GM21526 (cell line): ENCODE measurements at regions not wholly inside any gene's neighbourhood (a gene's known extent, or its start where the extent isn't known, plus 50 kb on each side); places are given as distances from the start of the nearest gene placed in this dataset.

ENCODE experiments used
- ATAC-seq: cut with Tn5 transposase; IDR thresholded peaks from one replicate; pipeline ENCODE4 v1.9.1; 2021; ENCODE audit warnings: moderate library complexity; ENCODE audit not compliant: unreplicated experiment, low FRiP score

GRCh38 chr16:64206862-64207261, 915.0 kb downstream of the CDH11 start:
- no peak for ATAC-seq

GRCh38 chr16:64203126-64203525, 918.7 kb downstream of the CDH11 start:
- ATAC-seq: no peak

- no peak for ATAC-seq
Observed at GRCh38 chr16:64202571-64202970, 919.3 kb downstream of the CDH11 start.

- no peak for ATAC-seq
Observed at GRCh38 chr16:64196444-64196843, 925.4 kb downstream of the CDH11 start.

GRCh38 chr16:64185954-64186353, 935.9 kb downstream of the CDH11 start:
- ATAC-seq: no peak

- ATAC-seq: no peak
Observed at GRCh38 chr16:64184156-64184555, 937.7 kb downstream of the CDH11 start.

GRCh38 chr16:64182985-64183384, 938.9 kb downstream of the CDH11 start:
- no peak for ATAC-seq

- no peak for ATAC-seq
Observed at GRCh38 chr16:64181271-64181925, 940.5 kb downstream of the CDH11 start.

GRCh38 chr16:64180136-64180900, 941.5 kb downstream of the CDH11 start:
- no peak for ATAC-seq

GRCh38 chr16:64174327-64174726, 947.5 kb downstream of the CDH11 start:
- no peak for ATAC-seq

- no peak for ATAC-seq
Observed at GRCh38 chr16:64172652-64173051, 949.2 kb downstream of the CDH11 start.

- ATAC-seq: no peak
Observed at GRCh38 chr16:64172226-64172625, 949.6 kb downstream of the CDH11 start.

GRCh38 chr16:64171632-64172031, 950.2 kb downstream of the CDH11 start:
- ATAC-seq: no peak

GRCh38 chr16:64168371-64168770, 953.5 kb downstream of the CDH11 start:
- ATAC-seq: no peak

- no peak for ATAC-seq
Observed at GRCh38 chr16:64167936-64168335, 953.9 kb downstream of the CDH11 start.

GRCh38 chr16:64165368-64165767, 956.5 kb downstream of the CDH11 start:
- ATAC-seq: no peak

- ATAC-seq: no peak
Observed at GRCh38 chr16:64162613-64163375, 959.1 kb downstream of the CDH11 start.

GRCh38 chr16:64159976-64160375, 961.9 kb downstream of the CDH11 start:
- no peak for ATAC-seq

- no peak for ATAC-seq
Observed at GRCh38 chr16:64158941-64159588, 962.8 kb downstream of the CDH11 start.

GRCh38 chr16:64153718-64154117, 968.1 kb downstream of the CDH11 start:
- no peak for ATAC-seq
